RWPE1 (cell line): ENCODE measurements at regions not wholly inside any gene's neighbourhood (a gene's known extent, or its start where the extent isn't known, plus 50 kb on each side); places are given as distances from the start of the nearest gene placed in this dataset.

Experiments used
- CTCF ChIA-PET: fragments of 350-600 bp; sonication (Branson Sonifier 250); formaldehyde crosslinking; extraction: SDS; loops from one replicate; lab custom pipeline; 2021; lab: Yijun Ruan, JAX
- POLR2A ChIA-PET: fragments of 400-600 bp; formaldehyde crosslinking; extraction: SDS; loops from one replicate; lab custom pipeline; 2020; ENCODE audit warnings: antibody characterized with exemption; ENCODE audit not compliant: low non-redundant PET; lab: Yijun Ruan, JAX
- DNase-seq: peaks from one replicate; pipeline ENCODE4 v3.0.0; 2012; ENCODE audit warnings: low spot score
- H3K27ac ChIP-seq: fragments of 450-650 bp; 2 replicates; pipeline ENCODE4 v1.5.1; 2017
- TF ChIP-seq, protein P1 (sequence below): fragments of 450-650 bp; conservative IDR thresholded peaks from 2 replicates; pipeline ENCODE4 v1.5.1; 2017; ENCODE audit warnings: low read depth, mild to moderate bottlenecking

DNA sequence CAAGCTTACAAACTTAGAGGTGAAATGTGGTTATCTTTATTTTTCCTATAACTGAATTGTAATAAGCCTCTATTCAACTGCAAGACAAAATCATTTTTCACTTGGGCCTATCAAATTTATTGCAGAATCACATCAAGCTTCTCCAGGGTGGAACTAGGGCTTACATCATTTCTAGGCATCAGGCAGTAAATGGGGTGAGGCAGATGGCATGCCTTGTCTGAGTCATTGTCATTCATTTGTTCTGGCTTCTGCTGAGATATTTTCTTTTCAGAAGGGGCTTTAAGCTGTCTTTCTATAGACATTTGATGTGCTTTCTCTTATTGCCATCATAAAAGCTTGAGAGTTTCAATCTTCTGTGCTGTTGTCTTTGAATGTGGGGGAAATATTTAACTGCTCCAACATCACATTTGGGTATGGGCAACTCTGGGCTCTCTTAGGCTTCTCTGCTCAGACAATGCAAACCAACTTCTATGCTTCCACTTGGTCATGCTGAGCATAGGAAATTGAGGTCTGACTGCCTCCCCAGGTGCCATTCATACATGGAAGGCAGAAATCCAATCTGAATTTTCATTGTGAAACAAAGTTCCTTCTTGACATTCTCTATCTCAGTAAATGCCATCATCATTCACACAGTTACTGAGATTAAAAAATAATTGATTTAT lies 225.8 kb upstream of the GIMD1 start:
- peak; percentile 11 for DNase-seq
- no peak overlapping the region for H3K27ac ChIP-seq
- TF ChIP-seq, protein P1, sequence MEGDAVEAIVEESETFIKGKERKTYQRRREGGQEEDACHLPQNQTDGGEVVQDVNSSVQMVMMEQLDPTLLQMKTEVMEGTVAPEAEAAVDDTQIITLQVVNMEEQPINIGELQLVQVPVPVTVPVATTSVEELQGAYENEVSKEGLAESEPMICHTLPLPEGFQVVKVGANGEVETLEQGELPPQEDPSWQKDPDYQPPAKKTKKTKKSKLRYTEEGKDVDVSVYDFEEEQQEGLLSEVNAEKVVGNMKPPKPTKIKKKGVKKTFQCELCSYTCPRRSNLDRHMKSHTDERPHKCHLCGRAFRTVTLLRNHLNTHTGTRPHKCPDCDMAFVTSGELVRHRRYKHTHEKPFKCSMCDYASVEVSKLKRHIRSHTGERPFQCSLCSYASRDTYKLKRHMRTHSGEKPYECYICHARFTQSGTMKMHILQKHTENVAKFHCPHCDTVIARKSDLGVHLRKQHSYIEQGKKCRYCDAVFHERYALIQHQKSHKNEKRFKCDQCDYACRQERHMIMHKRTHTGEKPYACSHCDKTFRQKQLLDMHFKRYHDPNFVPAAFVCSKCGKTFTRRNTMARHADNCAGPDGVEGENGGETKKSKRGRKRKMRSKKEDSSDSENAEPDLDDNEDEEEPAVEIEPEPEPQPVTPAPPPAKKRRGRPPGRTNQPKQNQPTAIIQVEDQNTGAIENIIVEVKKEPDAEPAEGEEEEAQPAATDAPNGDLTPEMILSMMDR = no peak
- POLR2A ChIA-PET = no interaction called here
- CTCF ChIA-PET = no interaction called here

DNA sequence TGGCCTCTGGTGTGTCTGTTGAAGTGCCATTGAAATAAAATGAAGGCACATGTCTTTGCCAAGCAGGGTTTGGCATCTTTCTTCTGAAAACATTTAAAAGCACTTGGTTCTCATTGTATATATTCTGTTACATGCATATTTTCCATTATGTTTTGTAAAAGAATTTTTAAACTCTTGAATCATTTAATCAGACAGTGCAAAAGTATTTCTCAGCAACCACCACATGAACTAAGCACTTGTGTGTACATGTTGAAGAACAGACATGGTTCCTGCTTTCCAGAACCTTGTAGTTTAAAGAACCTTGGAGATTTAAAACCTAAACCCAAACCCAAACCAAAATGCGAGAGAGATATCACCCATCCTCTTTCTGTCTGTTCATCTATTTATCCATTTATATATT lies 220.3 kb upstream of the GIMD1 start:
- POLR2A ChIA-PET = no interaction called here
- H3K27ac ChIP-seq = no peak overlapping the region
- TF ChIP-seq, protein P1 = no peak
- CTCF ChIA-PET = interaction anchor here (0.5 kb wide), 1 partner anchor 413 kb away, joined by 4 read pairs; no protein-coding TSS in a partner anchor
- no peak for DNase-seq

DNA sequence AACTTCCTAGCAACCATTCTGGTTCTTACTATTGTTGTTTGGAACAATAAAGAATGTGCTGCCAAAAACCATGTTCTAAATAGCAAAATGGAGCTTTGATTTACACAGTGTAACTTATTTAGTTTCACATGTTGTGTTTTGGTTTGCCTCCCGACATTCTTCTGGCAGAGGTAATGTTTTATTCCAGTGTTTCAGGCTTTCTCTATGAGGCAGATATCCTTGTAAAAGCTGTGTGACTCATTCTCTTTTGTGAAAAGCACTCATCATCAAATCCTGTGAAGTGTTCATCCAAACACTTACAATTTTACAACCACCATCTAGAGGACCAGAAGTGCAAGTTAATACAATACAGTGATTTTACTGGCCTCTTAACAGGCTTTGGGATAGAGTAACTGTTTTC lies 219.0 kb upstream of the GIMD1 start:
- CTCF ChIA-PET = no interaction called here
- TF ChIP-seq, protein P1 = no peak
- POLR2A ChIA-PET = no interaction called here
- peak; percentile 38 for DNase-seq
- no peak overlapping the region for H3K27ac ChIP-seq

DNA sequence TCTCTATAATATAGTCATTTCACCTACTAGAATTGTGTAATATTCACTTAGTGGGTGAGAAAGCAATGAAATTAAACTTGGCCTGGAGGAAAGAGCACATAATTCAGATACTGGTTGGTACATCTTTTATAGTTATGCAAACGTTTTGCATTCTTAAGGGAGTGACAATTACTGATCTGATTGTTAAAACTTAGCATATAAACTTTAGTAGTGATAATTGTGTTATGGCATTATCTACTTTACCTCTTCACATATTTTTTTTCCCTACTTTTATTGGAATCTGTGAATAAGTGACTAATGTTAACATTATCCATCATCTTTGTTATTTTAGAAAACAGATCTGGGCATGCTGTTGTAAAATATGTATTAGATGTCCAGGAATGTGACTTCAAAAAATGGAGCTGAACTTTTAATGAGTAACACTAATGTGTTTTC lies 217.4 kb upstream of the GIMD1 start:
- peak; percentile 52 for DNase-seq
- TF ChIP-seq, protein P1 = no peak
- CTCF ChIA-PET = interaction anchor here (0.6 kb wide), 1 partner anchor 89 kb away, joined by 5 read pairs; no protein-coding TSS in a partner anchor
- POLR2A ChIA-PET = no interaction called here
- H3K27ac ChIP-seq = peak overlapping the region; percentile 89

DNA sequence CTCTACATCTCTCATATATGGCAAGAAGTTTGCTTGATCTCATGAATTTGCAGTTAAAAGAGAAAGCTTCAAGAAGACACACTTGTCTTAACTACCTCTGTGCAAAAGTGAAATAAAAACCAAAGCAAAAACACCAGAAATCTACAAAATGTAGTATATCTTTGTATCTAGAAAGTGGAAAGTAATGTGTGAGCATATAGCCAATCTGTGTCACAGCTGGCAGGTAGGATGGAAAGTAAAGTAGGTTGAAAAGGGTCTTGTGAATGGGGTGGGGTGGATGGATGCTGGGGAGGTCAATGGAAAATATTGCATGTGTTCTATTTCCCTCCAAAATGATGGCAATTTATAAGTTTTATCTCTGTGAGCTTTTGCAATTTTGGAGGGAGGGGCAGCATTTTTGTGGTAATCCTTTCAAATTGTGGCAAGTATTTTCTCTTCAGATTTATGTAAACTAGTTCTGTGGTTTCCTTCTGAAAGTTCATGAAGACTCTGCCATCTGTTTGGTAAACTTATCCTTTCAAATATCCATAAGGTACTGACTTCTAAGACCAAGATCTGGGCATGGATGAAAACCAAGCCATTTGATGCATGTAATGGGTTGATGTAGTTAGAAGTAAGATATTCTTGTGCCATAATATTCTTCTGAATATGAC lies 215.9 kb upstream of the GIMD1 start:
- DNase-seq = no peak
- H3K27ac ChIP-seq = no peak overlapping the region
- CTCF ChIA-PET = interaction anchor here (0.8 kb wide), 1 partner anchor 522 kb away, joined by 3 read pairs; no protein-coding TSS in a partner anchor
- POLR2A ChIA-PET = no interaction called here
- TF ChIP-seq, protein P1 = no peak

DNA sequence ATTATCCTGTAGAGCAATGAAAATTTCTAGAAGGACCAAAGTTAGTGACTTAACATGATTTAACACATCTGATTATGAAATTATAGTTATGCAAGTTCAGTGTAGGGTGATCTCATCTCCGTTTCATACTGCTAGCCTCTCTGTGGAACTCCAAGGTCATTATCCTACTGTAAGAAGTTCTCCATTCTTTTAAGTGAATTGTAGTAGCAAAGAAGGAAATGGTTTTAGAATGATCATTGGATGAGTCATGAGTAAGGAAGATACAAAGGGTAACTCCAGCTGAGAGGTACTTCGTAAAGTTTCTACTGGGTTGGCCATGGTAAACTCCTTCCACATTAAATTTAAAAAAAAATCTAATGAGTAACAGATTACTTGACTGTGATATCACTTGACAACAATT lies 215.0 kb upstream of the GIMD1 start:
- TF ChIP-seq, protein P1 = no peak
- CTCF ChIA-PET = no interaction called here
- POLR2A ChIA-PET = no interaction called here
- H3K27ac ChIP-seq = no peak overlapping the region
- DNase-seq = peak; percentile 83
